SK-N-SH treated with all-trans-retinoic acid at 6 μM for 48 hours (cell line): ENCODE measurements at regions not wholly inside any gene's neighbourhood (a gene's known extent, or its start where the extent isn't known, plus 50 kb on each side); places are given as distances from the start of the nearest gene placed in this dataset.
A peak's percentile ranks its signal among the peaks of the same experiment; 100 is the strongest.

Experiments
- ATAC-seq: fragments of 200-7000 bp; cut with Tn5 transposase; 3 replicates; pipeline ENCODE4 v1.9.1; 2020; ENCODE audit warnings: mild to moderate bottlenecking, moderate library complexity
- CSDC2 ChIP-seq: fragments of 250-450 bp; sonication (Bioruptor Pico); IDR thresholded peaks from 2 replicates; pipeline ENCODE4 v1.5.0; 2020; ENCODE audit warnings: mild to moderate bottlenecking, moderate library complexity
- ESRRG ChIP-seq: fragments of 250-450 bp; sonication (Bioruptor Pico); IDR thresholded peaks from 2 replicates; pipeline ENCODE4 v1.6.1; 2021; ENCODE audit warnings: mild to moderate bottlenecking
- GLIS3 ChIP-seq: fragments of 250-450 bp; sonication (Bioruptor Pico); IDR thresholded peaks from 2 replicates; pipeline ENCODE4 v1.5.0; 2020; ENCODE audit warnings: mild to moderate bottlenecking, moderate library complexity
- OSR1 ChIP-seq: fragments of 250-450 bp; sonication (Bioruptor Pico); IDR thresholded peaks from 2 replicates; pipeline ENCODE4 v1.8.0; 2022; ENCODE audit warnings: moderate library complexity, mild to moderate bottlenecking, inconsistent platforms
- PPARA ChIP-seq: fragments of 250-450 bp; sonication (Bioruptor Pico); IDR thresholded peaks from 2 replicates; pipeline ENCODE4 v1.5.0; 2020; ENCODE audit warnings: mild to moderate bottlenecking, borderline replicate concordance
- RARB ChIP-seq: fragments of 250-450 bp; sonication (Bioruptor Pico); IDR thresholded peaks from 2 replicates; pipeline ENCODE4 v1.8.0; 2021; ENCODE audit warnings: mild to moderate bottlenecking, moderate library complexity
- SNAI2 ChIP-seq: fragments of 250-450 bp; sonication (Bioruptor Pico); IDR thresholded peaks from 2 replicates; pipeline ENCODE4 v1.5.0; 2020; ENCODE audit warnings: mild to moderate bottlenecking, moderate library complexity
- TCF4 ChIP-seq: fragments of 250-450 bp; sonication (Bioruptor Pico); IDR thresholded peaks from 2 replicates; pipeline ENCODE4 v1.8.0; 2021; ENCODE audit warnings: mild to moderate bottlenecking, moderate library complexity, borderline replicate concordance
- TOX ChIP-seq: fragments of 250-450 bp; sonication (Bioruptor Pico); IDR thresholded peaks from 2 replicates; pipeline ENCODE4 v1.8.0; 2021; ENCODE audit warnings: mild to moderate bottlenecking, moderate library complexity, borderline replicate concordance
- ZC3H10 ChIP-seq: fragments of 250-450 bp; sonication (Bioruptor Pico); IDR thresholded peaks from 2 replicates; pipeline ENCODE4 v1.5.1; 2021; ENCODE audit warnings: mild to moderate bottlenecking, moderate library complexity
- ZFP3 ChIP-seq: fragments of 250-450 bp; sonication (Bioruptor Pico); IDR thresholded peaks from 2 replicates; pipeline ENCODE4 v1.5.0; 2020; ENCODE audit warnings: mild to moderate bottlenecking, moderate library complexity
- ZFP30 ChIP-seq: fragments of 450-650 bp; formaldehyde crosslinking; IDR thresholded peaks from 2 replicates; pipeline ENCODE4 v1.5.0; 2022; ENCODE audit warnings: mild to moderate bottlenecking, moderate library complexity
- ZNF565 ChIP-seq: fragments of 450-650 bp; formaldehyde crosslinking; conservative IDR thresholded peaks from 2 replicates; pipeline ENCODE4 v1.5.0; 2020; ENCODE audit warnings: low read depth, mild to moderate bottlenecking, moderate library complexity
- ZNF70 ChIP-seq: fragments of 450-650 bp; formaldehyde crosslinking; IDR thresholded peaks from 2 replicates; pipeline ENCODE4 v1.5.0; 2020; ENCODE audit warnings: mild to moderate bottlenecking, moderate library complexity
- ZNF8 ChIP-seq: fragments of 450-650 bp; formaldehyde crosslinking; IDR thresholded peaks from 2 replicates; pipeline ENCODE4 v1.5.0; 2020; ENCODE audit warnings: mild to moderate bottlenecking, moderate library complexity
- TF ChIP-seq, protein P1 (sequence below): fragments of 250-450 bp; sonication (Bioruptor Pico); IDR thresholded peaks from 2 replicates; pipeline ENCODE4 v1.8.0; 2020; ENCODE audit warnings: mild to moderate bottlenecking, moderate library complexity, borderline replicate concordance
- TF ChIP-seq, protein P2 (sequence below): fragments of 250-450 bp; sonication (Bioruptor Pico); IDR thresholded peaks from 2 replicates; pipeline ENCODE4 v1.5.1; 2020; ENCODE audit warnings: low read depth, mild to moderate bottlenecking, moderate library complexity
- TF ChIP-seq, protein P3 (sequence below): fragments of 250-450 bp; sonication (Bioruptor Pico); IDR thresholded peaks from 2 replicates; pipeline ENCODE4 v1.5.1; 2021; ENCODE audit warnings: mild to moderate bottlenecking, moderate library complexity
- TF ChIP-seq, protein P4 (sequence below): fragments of 250-450 bp; sonication (Bioruptor Pico); IDR thresholded peaks from 2 replicates; pipeline ENCODE4 v1.5.0; 2020; ENCODE audit warnings: mild to moderate bottlenecking, moderate library complexity

DNA sequence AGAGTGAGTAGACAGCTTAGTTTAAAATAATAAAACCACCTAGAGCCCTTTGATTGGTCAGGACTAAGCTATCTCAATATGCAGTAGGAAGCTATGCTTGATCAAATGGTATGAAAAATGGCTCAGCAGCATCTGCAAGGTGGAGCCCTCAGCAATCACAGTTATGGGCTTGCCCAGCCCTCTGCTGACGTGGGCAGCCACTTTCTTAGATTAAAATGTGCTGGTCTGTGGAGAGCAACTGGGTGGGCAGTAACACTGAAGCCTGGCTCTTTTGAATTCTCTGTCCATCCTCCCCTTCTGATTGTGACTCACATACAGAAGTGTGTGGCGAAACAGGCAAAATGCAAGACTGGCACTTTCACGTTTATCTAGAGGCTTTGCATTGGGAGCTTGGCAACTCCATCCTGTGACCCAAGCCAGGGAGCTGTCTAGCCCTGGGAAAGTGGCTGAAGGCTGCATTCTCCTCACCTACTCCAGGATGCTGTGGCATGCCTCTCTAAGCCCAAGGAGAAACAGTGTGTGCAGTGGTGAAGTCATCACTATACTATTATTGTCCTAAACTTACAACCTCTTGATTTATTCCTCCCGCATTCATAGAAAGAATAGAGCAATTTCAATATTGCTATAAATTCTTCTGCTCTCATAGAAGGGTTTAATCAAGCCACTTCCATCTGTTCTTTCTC, 61.1 kb downstream of the MED10 start:
- no peak for TF ChIP-seq ZC3H10 (CRISPR knock-in tag)
- no peak for TF ChIP-seq ESRRG (CRISPR knock-in tag)
- no peak for TF ChIP-seq ZFP30 (CRISPR knock-in tag)
- TF ChIP-seq, protein P1, sequence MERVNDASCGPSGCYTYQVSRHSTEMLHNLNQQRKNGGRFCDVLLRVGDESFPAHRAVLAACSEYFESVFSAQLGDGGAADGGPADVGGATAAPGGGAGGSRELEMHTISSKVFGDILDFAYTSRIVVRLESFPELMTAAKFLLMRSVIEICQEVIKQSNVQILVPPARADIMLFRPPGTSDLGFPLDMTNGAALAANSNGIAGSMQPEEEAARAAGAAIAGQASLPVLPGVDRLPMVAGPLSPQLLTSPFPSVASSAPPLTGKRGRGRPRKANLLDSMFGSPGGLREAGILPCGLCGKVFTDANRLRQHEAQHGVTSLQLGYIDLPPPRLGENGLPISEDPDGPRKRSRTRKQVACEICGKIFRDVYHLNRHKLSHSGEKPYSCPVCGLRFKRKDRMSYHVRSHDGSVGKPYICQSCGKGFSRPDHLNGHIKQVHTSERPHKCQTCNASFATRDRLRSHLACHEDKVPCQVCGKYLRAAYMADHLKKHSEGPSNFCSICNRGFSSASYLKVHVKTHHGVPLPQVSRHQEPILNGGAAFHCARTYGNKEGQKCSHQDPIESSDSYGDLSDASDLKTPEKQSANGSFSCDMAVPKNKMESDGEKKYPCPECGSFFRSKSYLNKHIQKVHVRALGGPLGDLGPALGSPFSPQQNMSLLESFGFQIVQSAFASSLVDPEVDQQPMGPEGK (CRISPR knock-in tag), result no peak
- TF ChIP-seq ZNF70 (CRISPR knock-in tag), result no peak
- no peak for TF ChIP-seq OSR1 (CRISPR knock-in tag)
- TF ChIP-seq SNAI2 (CRISPR knock-in tag), result no peak
- TF ChIP-seq, protein P2, sequence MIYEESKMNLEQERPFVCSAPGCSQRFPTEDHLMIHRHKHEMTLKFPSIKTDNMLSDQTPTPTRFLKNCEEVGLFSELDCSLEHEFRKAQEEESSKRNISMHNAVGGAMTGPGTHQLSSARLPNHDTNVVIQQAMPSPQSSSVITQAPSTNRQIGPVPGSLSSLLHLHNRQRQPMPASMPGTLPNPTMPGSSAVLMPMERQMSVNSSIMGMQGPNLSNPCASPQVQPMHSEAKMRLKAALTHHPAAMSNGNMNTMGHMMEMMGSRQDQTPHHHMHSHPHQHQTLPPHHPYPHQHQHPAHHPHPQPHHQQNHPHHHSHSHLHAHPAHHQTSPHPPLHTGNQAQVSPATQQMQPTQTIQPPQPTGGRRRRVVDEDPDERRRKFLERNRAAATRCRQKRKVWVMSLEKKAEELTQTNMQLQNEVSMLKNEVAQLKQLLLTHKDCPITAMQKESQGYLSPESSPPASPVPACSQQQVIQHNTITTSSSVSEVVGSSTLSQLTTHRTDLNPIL, result no peak
- TF ChIP-seq TOX (CRISPR knock-in tag), result no peak
- TF ChIP-seq PPARA, result no peak
- ATAC-seq, result no peak

DNA sequence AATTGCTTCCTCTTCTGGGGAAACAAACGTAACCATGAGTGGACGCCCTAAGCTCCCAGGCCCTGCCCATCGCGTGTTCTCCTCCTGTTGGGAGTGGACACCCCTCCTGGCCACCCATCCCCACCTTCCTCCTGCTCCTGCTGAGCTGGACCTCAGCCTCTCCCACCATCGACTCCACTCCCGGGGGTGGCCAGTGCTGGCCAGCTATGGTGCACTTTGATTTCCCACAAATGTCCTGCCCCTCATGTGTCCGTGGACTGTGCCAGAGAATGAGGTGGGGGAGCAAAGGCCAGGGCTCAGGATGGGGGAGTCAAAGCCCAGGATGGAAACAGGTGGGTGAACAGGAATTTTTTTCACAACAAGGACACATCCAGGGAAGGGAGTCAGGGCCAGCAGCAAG, 62.8 kb downstream of the MED10 start:
- TF ChIP-seq, protein P3, sequence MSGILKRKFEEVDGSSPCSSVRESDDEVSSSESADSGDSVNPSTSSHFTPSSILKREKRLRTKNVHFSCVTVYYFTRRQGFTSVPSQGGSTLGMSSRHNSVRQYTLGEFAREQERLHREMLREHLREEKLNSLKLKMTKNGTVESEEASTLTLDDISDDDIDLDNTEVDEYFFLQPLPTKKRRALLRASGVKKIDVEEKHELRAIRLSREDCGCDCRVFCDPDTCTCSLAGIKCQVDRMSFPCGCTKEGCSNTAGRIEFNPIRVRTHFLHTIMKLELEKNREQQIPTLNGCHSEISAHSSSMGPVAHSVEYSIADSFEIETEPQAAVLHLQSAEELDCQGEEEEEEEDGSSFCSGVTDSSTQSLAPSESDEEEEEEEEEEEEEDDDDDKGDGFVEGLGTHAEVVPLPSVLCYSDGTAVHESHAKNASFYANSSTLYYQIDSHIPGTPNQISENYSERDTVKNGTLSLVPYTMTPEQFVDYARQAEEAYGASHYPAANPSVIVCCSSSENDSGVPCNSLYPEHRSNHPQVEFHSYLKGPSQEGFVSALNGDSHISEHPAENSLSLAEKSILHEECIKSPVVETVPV, result no peak
- TF ChIP-seq ZNF8 (no peak), ZFP30 (CRISPR knock-in tag) (no peak), TOX (CRISPR knock-in tag) (no peak), ZNF70 (CRISPR knock-in tag) (no peak), ZFP3 (CRISPR knock-in tag) (no peak), GLIS3 (CRISPR knock-in tag) (no peak), RARB (CRISPR knock-in tag) (no peak), OSR1 (CRISPR knock-in tag) (no peak), TCF4 (CRISPR knock-in tag) (no peak), ZNF565 (CRISPR knock-in tag) (no peak), CSDC2 (CRISPR knock-in tag) (no peak)
- TF ChIP-seq, protein P4, sequence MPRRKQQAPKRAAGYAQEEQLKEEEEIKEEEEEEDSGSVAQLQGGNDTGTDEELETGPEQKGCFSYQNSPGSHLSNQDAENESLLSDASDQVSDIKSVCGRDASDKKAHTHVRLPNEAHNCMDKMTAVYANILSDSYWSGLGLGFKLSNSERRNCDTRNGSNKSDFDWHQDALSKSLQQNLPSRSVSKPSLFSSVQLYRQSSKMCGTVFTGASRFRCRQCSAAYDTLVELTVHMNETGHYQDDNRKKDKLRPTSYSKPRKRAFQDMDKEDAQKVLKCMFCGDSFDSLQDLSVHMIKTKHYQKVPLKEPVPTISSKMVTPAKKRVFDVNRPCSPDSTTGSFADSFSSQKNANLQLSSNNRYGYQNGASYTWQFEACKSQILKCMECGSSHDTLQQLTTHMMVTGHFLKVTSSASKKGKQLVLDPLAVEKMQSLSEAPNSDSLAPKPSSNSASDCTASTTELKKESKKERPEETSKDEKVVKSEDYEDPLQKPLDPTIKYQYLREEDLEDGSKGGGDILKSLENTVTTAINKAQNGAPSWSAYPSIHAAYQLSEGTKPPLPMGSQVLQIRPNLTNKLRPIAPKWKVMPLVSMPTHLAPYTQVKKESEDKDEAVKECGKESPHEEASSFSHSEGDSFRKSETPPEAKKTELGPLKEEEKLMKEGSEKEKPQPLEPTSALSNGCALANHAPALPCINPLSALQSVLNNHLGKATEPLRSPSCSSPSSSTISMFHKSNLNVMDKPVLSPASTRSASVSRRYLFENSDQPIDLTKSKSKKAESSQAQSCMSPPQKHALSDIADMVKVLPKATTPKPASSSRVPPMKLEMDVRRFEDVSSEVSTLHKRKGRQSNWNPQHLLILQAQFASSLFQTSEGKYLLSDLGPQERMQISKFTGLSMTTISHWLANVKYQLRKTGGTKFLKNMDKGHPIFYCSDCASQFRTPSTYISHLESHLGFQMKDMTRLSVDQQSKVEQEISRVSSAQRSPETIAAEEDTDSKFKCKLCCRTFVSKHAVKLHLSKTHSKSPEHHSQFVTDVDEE (CRISPR knock-in tag), result no peak
- TF ChIP-seq, protein P2, result no peak
- no peak for ATAC-seq

DNA sequence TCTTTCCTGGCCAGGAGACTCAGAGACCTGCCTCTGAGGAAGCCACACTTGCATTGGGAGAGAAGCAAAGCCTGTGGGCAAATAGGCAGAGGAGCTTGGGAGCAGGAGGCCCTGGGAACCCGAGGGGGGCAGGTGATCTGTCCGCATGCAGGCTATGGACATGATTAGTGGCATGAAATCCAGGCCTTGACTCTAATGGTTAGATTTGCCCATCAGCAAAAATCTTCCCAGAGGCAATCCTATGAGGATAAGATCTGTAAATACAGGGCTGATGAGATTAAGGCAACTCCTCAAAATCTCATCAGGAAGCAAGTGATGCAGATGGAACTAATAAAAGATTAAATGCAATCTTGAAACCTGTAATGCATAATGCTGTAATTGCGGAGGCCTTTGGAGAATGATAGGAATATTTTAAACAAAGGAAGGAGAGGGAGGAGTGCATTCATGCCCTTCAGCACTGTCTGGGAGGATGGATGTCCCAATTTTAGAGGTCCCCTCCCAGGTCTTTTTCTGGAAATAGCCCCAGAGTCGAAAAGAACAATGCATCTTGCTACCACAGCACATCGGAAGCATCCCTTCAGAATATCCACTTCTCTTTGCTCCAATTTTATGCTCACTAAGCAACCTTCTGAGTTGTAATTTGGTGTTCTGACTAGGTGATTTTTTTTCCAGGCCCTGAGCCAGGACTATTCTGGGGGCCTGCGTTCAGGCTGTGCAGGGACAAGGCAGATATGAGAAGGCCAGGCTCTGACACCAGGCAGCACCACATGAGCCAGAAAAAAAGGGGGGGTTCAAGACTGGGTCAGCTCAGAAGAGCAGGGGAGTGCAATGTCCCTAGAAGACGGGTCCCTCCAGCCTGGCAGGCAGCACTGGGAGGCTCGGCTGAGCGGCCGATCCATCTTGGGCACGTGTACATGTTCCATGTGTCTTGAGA, 66.5 kb downstream of the MED10 start:
- peak; percentile 66; the same call in 1 of the 2 replicates for TF ChIP-seq SNAI2 (CRISPR knock-in tag)
- TF ChIP-seq, protein P4 (CRISPR knock-in tag), result peak; percentile 96
- TF ChIP-seq TCF4 (CRISPR knock-in tag), result peak; percentile 95
- TF ChIP-seq GLIS3 (CRISPR knock-in tag), result no peak
- peak; percentile 10 for TF ChIP-seq ZNF8
- ATAC-seq, result no peak; the same call in 2 of the 3 replicates
